HG02678 (cell line): ENCODE measurements at regions not wholly inside any gene's neighbourhood (a gene's known extent, or its start where the extent isn't known, plus 50 kb on each side); places are given as distances from the start of the nearest gene placed in this dataset.
"Not testable (repeated sequence)": the region's sequence is repeated elsewhere in the genome, so short reads cannot be mapped to it uniquely, and the experiment has no call there.

Source experiments
- ATAC-seq: cut with Tn5 transposase; IDR thresholded peaks from one replicate; pipeline ENCODE4 v1.9.1; 2021; ENCODE audit warnings: mild to moderate bottlenecking, moderate library complexity; ENCODE audit not compliant: unreplicated experiment

- ATAC-seq = no peak
These were observed 199.9 kb upstream of the ATP6AP2 start for GRCh38 chrX:40380655-40381488.

- no peak for ATAC-seq
These were observed 203.1 kb upstream of the ATP6AP2 start for GRCh38 chrX:40377684-40378083.

GRCh38 chrX:40374486-40374885 is 206.3 kb upstream of the ATP6AP2 start:
- ATAC-seq = no peak

GRCh38 chrX:40373641-40374040 is 207.1 kb upstream of the ATP6AP2 start:
- ATAC-seq = no peak

GRCh38 chrX:40373025-40373424 is 207.7 kb upstream of the ATP6AP2 start:
- no peak for ATAC-seq

- ATAC-seq = no peak
These were observed 209.4 kb upstream of the ATP6AP2 start for GRCh38 chrX:40371376-40371775.

GRCh38 chrX:40368611-40369061 is 212.1 kb upstream of the ATP6AP2 start:
- ATAC-seq = no peak

- ATAC-seq = no peak
These were observed 214.1 kb upstream of the ATP6AP2 start for GRCh38 chrX:40366661-40367060.

GRCh38 chrX:40362291-40362690 is 218.5 kb upstream of the ATP6AP2 start:
- ATAC-seq = not testable (repeated sequence)

GRCh38 chrX:40360557-40360956 is 220.2 kb upstream of the ATP6AP2 start:
- ATAC-seq = no peak

GRCh38 chrX:40359593-40359992 is 221.2 kb upstream of the ATP6AP2 start:
- ATAC-seq = no peak

- no peak for ATAC-seq
These were observed 221.8 kb upstream of the ATP6AP2 start for GRCh38 chrX:40358994-40359393.

GRCh38 chrX:40349251-40349650 is 231.5 kb upstream of the ATP6AP2 start:
- ATAC-seq = no peak

- ATAC-seq = no peak
These were observed 234.4 kb upstream of the ATP6AP2 start for GRCh38 chrX:40346379-40346778.

GRCh38 chrX:40343319-40343718 is 237.5 kb upstream of the ATP6AP2 start:
- ATAC-seq = no peak

GRCh38 chrX:40340116-40340515 is 240.7 kb upstream of the ATP6AP2 start:
- ATAC-seq = no peak

GRCh38 chrX:40333344-40333743 is 235.6 kb upstream of the BCOR start:
- ATAC-seq = no peak

- no peak for ATAC-seq
These were observed 234.0 kb upstream of the BCOR start for GRCh38 chrX:40331762-40332161.

GRCh38 chrX:40331353-40331752 is 233.6 kb upstream of the BCOR start:
- ATAC-seq = no peak

- no peak for ATAC-seq
These were observed 231.9 kb upstream of the BCOR start for GRCh38 chrX:40329616-40330015.

- ATAC-seq = no peak
These were observed 229.3 kb upstream of the BCOR start for GRCh38 chrX:40327085-40327484.

- no peak for ATAC-seq
These were observed 228.6 kb upstream of the BCOR start for GRCh38 chrX:40326186-40326965.
